ENCODE measurements at regions not wholly inside any gene's neighbourhood (a gene's known extent, or its start where the extent isn't known, plus 50 kb on each side); places are given as distances from the start of the nearest gene placed in this dataset.

DNA sequence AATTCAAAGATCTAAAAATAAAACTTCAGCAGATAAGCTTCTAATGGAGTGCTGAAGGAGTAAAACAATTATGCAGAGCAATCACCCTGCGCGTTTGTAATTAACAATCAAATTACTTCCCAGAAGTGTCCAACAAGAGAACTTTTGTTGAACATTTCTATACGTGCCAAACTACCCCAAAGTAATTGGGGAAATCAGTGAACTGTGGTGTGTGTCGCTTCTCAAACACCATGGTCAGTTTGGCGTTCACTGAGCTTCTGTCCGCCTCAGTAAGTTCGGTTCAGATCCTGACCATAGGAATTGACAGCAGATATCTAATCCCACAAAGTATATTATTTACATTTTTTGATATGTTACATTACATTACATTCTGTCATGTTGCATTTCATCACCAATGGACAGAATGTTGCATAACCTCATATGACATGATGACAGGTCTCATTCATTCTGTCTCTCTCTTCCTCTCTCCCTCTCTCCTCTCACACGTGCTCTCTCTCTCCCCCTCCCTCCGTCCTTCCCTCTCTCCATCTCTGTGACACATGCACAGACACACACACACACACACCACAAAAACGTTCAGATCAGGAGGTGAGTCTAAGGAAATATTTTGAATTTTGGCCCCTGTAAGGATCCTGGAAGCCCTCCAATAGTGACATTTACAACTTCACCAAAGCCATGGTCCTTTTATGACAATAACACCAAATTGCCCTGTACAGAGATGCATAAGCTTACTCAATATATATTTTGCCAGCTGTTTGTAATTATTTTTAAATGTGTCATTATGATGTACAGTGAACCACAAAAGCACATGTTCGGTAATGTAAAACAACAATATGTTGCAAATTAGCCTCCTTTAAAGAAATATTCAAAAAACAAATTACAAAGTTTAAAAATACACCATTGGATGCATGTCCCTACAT is 269.2 kb downstream of the FIGN start:
- no peak overlapping the region for H3K27ac ChIP-seq (ENCODE audit: extremely low read depth, low read depth, low read length)
- H3K4me3 ChIP-seq: no peak overlapping the region
- no peaks in the 10 kb centered on the region for H3K27me3 ChIP-seq (ENCODE audit: control insufficient read depth in 2 of 2, insufficient read depth in 2 of 2, low read length in 2 of 2)
- FAIRE-seq (no peak), ATAC-seq (no peak), DNase-seq (ENCODE audit: extremely low read depth in 1 of 4, low spot score in 3 of 4) (no peak)
- WGBS (ENCODE audit: insufficient coverage, low coverage, missing lambda C conversion rate): under 1% methylated on average over 11 of the region's 11 CpGs
- H3K9me1 ChIP-seq (ENCODE audit: control insufficient read depth, insufficient read depth, low read length): no peaks in the 10 kb centered on the region
- H3K36me3 ChIP-seq (ENCODE audit: control insufficient read depth, insufficient read depth, low read length): no peaks in the 10 kb centered on the region
- intact Hi-C loops (cut with micrococcal nuclease) (no loop called here), in situ Hi-C loops (cut with MboI) (no loop called here)
- ChIA-PET CTCF (ENCODE audit: low intra/inter-chr PET ratio) (no interaction called here), POLR2A (no interaction called here)
- TF ChIP-seq MXI1 (IDR thresholded peaks at IDR 0.05; ENCODE audit: low read depth, low read length) (no peak), ZNF224 (CRISPR knock-in tag; IDR thresholded peaks at IDR 0.05) (no peak), NCOA4 (IDR thresholded peaks at IDR 0.05; ENCODE audit: partially characterized antibody) (no peak), NCOA1 (IDR thresholded peaks at IDR 0.05; ENCODE audit: low read depth) (no peak), TCFL5 (CRISPR knock-in tag; conservative IDR thresholded peaks at IDR 0.05) (no peak)
- TF ChIP-seq, protein P1, sequence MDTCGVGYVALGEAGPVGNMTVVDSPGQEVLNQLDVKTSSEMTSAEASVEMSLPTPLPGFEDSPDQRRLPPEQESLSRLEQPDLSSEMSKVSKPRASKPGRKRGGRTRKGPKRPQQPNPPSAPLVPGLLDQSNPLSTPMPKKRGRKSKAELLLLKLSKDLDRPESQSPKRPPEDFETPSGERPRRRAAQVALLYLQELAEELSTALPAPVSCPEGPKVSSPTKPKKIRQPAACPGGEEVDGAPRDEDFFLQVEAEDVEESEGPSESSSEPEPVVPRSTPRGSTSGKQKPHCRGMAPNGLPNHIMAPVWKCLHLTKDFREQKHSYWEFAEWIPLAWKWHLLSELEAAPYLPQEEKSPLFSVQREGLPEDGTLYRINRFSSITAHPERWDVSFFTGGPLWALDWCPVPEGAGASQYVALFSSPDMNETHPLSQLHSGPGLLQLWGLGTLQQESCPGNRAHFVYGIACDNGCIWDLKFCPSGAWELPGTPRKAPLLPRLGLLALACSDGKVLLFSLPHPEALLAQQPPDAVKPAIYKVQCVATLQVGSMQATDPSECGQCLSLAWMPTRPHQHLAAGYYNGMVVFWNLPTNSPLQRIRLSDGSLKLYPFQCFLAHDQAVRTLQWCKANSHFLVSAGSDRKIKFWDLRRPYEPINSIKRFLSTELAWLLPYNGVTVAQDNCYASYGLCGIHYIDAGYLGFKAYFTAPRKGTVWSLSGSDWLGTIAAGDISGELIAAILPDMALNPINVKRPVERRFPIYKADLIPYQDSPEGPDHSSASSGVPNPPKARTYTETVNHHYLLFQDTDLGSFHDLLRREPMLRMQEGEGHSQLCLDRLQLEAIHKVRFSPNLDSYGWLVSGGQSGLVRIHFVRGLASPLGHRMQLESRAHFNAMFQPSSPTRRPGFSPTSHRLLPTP (IDR thresholded peaks at IDR 0.05; ENCODE audit: borderline replicate concordance, extremely low read depth, insufficient read length): no peak
- TF ChIP-seq, protein P2, sequence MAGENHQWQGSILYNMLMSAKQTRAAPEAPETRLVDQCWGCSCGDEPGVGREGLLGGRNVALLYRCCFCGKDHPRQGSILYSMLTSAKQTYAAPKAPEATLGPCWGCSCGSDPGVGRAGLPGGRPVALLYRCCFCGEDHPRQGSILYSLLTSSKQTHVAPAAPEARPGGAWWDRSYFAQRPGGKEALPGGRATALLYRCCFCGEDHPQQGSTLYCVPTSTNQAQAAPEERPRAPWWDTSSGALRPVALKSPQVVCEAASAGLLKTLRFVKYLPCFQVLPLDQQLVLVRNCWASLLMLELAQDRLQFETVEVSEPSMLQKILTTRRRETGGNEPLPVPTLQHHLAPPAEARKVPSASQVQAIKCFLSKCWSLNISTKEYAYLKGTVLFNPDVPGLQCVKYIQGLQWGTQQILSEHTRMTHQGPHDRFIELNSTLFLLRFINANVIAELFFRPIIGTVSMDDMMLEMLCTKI (IDR thresholded peaks at IDR 0.05; ENCODE audit: partially characterized antibody): no peak
- TF ChIP-seq, protein P3, sequence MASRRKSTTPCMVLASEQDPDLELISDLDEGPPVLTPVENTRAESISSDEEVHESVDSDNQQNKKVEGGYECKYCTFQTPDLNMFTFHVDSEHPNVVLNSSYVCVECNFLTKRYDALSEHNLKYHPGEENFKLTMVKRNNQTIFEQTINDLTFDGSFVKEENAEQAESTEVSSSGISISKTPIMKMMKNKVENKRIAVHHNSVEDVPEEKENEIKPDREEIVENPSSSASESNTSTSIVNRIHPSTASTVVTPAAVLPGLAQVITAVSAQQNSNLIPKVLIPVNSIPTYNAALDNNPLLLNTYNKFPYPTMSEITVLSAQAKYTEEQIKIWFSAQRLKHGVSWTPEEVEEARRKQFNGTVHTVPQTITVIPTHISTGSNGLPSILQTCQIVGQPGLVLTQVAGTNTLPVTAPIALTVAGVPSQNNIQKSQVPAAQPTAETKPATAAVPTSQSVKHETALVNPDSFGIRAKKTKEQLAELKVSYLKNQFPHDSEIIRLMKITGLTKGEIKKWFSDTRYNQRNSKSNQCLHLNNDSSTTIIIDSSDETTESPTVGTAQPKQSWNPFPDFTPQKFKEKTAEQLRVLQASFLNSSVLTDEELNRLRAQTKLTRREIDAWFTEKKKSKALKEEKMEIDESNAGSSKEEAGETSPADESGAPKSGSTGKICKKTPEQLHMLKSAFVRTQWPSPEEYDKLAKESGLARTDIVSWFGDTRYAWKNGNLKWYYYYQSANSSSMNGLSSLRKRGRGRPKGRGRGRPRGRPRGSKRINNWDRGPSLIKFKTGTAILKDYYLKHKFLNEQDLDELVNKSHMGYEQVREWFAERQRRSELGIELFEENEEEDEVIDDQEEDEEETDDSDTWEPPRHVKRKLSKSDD (conservative IDR thresholded peaks at IDR 0.05; ENCODE audit: low read length): no peak
- TF ChIP-seq, protein P4, sequence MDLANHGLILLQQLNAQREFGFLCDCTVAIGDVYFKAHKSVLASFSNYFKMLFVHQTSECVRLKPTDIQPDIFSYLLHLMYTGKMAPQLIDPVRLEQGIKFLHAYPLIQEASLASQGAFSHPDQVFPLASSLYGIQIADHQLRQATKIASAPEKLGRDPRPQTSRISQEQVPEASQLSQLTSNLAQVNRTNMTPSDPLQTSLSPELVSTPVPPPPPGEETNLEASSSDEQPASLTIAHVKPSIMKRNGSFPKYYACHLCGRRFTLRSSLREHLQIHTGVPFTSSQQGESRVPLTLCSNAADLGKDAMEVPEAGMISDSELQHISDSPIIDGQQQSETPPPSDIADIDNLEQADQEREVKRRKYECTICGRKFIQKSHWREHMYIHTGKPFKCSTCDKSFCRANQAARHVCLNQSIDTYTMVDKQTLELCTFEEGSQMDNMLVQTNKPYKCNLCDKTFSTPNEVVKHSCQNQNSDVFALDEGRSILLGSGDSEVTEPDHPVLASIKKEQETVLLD (IDR thresholded peaks at IDR 0.05): no peak
- H3K9ac ChIP-seq (ENCODE audit: insufficient read depth in 1 of 2, low read depth in 2 of 2, low read length in 2 of 2): no peak overlapping the region
- no TSS peak for BruUV-seq (replicated peaks)
- H2AFZ ChIP-seq (ENCODE audit: low read depth, low read length): no peak overlapping the region
- no peaks in the 10 kb centered on the region for H3K9me3 ChIP-seq (replicated peaks; ENCODE audit: control insufficient read depth, insufficient read depth, low read depth, low read length)
- H3K79me2 ChIP-seq (ENCODE audit: control insufficient read depth, insufficient read depth, low read length): no peaks in the 10 kb centered on the region
- no peak overlapping the region for H3K4me2 ChIP-seq (ENCODE audit: insufficient read depth, low read length)
- H3K4me1 ChIP-seq (replicated peaks in 1 of 2; ENCODE audit: control insufficient read depth in 2 of 2, insufficient read depth in 2 of 2, low read length in 2 of 2): no peaks in the 10 kb centered on the region
- H4K20me1 ChIP-seq (replicated peaks; ENCODE audit: control insufficient read depth, insufficient read depth, low read length): no peaks in the 10 kb centered on the region
